UCSD-AML1 (cell line): ENCODE measurements at regions not wholly inside any gene's neighbourhood (a gene's known extent, or its start where the extent isn't known, plus 50 kb on each side); places are given as distances from the start of the nearest gene placed in this dataset.
"Not testable (repeated sequence)": the region's sequence is repeated elsewhere in the genome, so short reads cannot be mapped to it uniquely, and the experiment has no call there.

Experiments used
- DNase-seq: peaks from one replicate; lab custom pipeline; 2025; ENCODE audit not compliant: unreplicated experiment; lab: John Stamatoyannopoulos, UW

GRCh38 chr20:19834287-19834686, 76.2 kb downstream of the RIN2 start:
- no peak for DNase-seq

DNA sequence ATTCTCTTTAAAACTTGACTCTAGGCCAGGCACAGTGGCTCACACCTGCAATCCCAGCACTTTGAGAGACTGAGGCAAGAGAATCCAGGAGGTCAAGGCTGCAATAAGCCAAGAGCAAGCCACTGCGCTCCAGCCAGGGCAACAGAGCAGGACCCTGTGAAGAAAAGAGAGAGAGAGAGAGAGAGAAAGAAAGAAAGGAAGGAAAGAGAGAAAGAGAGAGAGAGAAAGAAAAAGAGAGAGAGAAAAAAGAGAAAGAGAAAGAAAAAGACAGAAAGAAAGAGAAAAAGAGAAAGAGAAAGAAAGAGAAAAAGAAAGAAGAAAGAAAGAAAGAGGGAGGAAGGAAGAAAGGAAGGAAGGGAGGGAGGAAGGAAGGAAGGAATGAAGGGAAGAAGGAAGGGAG, 76.7 kb downstream of the RIN2 start:
- DNase-seq, result no peak

- DNase-seq, result no peak
Measured at GRCh38 chr20:19835533-19836222, 77.6 kb downstream of the RIN2 start.

DNA sequence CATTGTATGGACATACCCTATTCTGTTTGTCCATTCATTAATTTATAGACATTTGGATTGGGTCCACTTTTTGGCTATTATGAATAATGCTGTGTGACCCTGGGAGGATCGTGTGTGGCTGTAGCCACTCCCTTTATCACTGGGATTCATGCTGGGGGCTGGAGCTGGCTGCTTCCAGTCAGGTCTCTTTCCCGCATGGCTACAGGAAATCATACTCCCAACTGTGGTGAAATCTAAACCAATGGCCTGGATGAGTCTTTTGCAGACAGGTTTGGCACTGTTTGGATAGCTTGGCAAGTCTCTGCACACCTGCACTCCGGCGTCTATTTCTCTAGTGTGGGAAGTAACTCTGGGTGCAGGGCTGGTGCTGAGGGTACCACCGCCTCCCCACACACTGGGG, 80.4 kb downstream of the RIN2 start:
- no peak for DNase-seq

DNA sequence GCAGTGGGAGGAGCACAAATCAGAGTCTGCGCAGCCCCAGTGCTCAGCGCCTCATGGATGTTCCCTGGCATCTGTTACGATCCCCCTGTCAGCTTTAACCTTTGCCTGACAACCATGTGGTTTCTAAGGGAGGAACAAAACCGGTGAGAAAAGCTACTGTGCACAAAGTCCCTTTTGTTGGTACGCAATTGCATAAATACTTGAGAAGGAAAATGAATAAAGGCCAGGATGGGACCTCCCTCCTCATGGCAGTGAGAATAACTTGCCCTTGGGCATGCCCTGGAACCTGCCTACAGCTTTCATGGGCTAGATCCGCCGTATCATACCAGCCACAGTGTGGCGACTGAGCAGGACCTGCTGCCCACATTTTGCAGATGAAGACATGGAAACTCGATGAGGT, 81.0 kb downstream of the RIN2 start:
- DNase-seq, result no peak

DNA sequence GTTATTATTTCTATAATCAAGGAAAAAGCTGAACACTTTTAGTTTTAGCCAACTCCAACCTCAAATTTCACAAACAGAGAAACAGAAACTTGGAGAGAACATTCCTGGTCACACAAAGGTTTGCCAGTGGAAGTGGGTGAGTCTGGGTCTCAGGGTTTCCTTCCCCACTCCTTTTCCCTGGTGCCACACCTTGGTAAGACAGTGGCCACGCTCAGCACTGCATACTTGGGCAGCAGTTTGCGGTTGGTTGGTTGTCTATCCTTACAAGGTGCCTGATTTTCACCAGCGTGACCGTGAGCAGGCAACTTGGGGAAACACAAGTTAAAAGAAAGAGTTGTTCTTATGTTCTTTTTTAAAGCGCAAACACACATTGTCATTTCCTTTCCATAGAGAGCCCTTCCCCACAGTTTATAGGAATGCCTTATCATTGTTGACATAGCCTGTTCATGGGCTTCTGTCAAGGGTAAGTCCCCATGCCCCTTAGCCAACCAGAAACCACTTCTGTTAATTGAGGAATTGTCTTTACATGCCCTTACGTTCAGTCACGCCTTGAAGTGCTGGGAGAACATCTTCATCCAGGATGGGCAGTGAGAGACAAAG, 82.2 kb downstream of the RIN2 start:
- DNase-seq, result no peak

DNA sequence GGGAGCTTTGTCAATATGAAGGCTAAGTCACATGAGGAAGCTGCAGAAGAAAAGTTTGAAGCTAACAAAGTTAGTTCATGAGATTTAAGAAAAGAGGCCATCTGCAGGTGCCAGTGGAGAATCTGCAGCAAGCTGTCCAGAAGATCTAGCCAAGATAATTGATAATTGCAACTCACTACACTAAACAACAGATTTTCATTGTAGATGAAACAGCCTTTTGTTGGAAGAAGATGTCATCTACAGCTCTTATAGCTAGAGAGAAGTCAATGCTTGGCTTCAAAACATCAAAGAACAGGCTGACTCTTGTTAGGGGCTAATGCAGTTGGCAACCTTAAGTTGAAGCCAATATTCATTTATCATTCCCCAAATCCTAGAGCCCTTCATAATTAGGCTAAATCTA, 83.7 kb downstream of the RIN2 start:
- no peak for DNase-seq

DNA sequence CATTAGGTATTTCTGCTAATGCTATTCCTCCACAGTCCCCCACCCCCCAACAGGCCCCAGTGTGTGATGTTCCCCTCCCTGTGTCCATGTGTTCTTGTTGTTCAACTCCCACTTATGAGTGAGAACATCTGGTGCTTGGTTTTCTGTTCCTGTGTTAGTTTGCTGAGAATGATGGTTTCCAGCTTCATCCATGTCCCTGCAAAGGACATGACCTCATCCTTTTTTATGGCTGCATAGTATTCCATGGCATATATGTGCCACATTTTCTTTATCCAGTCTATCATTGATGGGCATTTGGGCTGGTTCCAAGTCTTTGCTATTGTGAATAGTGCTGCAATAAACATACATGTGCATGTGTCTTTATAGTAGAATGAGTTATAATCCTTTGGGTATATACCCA, 86.8 kb downstream of the RIN2 start:
- not testable (repeated sequence) for DNase-seq

DNA sequence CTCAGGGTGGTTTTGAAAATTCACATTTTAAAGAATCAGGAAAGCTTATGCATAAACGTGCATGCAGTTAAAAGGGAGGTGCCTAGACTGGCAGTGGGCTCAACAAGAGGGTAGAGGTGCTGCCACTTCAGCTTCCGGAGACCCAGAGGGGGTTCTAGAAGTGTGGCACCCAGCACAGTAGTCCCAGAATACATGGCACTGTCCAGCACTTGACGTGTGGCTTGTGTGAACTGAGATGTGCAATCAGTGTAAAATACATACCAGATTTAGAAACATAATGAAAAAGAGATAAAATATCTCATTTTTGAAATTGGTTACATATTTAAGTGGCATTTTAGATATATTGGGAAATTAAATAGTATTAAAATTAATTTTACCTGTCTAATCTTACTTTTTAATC, 89.3 kb downstream of the RIN2 start:
- DNase-seq, result no peak

DNA sequence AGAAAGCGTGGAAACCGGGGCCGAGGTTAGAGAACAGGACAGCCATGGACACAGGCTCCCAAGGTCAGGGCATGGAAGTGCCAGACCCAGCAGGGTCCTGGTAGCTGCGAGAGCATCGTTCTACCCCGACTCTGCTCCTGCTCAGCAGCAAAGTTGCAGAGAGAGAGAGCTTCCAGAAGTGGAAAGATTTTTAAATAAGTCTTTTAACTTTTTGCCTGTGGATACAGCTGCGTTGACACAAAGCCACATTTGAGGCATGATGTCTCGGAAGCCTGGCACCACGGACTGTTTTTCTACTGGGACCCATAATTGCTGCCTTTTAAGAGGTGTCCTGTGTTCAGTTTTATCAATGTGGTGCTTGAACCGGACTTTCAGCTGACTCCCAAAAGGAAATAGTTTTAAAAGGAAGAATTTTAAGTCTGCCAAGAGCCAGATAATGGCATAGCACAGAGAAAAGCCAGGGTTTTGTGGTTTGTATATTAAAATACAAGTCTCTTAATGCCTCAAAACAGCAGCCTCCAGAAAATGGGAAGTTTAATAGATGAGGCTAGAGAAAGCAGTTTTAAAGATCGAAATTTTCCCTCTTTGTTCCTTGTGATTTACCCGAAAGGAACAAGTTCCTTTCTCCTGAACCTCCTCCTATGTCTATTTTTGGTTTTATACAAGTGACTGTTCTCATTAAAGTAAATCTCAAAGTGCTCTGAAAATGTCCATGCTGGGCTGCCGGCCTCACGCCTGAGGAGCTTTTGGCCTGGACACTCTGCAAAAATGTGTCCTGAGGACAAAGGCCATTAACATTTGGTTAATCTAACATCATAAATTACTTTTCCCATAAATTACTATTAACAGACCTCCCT, 91.5 kb downstream of the RIN2 start:
- no peak for DNase-seq

DNA sequence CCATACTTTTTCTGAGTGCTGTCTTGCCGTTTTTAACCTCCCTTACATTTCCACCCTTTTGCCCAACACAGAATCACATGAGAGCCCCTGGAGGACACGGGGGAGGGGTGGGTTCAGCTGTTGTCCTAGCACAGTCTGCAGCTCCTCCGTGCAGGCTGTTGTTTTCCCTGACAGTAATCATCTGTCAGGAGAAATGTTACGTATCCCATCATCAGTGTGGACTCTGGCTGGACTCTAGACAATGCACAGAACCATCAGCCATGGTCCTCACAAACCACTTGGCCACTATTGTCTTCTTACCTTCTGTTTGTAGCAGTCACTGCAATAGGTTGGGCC, 92.1 kb downstream of the RIN2 start:
- no peak for DNase-seq

GRCh38 chr20:19851861-19852260, 93.8 kb downstream of the RIN2 start:
- DNase-seq, result no peak

- DNase-seq, result no peak
Measured at GRCh38 chr20:19855416-19855815, 97.4 kb downstream of the RIN2 start.

GRCh38 chr20:19858466-19859371, 100.7 kb downstream of the RIN2 start:
- no peak for DNase-seq

GRCh38 chr20:19859444-19859843, 101.4 kb downstream of the RIN2 start:
- no peak for DNase-seq

- no peak for DNase-seq
Measured at GRCh38 chr20:19860737-19861136, 102.7 kb downstream of the RIN2 start.

- DNase-seq, result no peak
Measured at GRCh38 chr20:19861147-19861759, 103.2 kb downstream of the RIN2 start.

- no peak for DNase-seq
Measured at GRCh38 chr20:19864130-19864529, 106.1 kb downstream of the RIN2 start.

DNA sequence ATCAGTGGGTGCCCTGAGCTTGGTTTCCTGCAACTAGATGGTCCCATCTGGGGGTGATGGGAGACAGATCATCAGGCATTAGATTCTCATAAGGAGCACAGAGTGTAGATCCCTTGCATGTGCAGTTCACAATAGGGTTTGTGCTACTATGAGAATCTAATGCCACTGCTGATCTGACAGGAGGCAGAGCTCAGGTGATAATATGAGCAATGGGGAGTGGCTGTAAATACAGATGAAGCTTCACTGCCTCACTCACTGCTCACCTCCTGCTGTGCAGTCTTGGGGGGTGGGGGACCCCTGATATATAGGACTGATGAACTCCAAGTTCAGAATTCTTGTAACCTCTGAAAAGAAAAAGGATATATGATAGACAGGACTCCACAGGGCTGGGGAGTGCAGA, 108.0 kb downstream of the RIN2 start:
- DNase-seq, result no peak

DNA sequence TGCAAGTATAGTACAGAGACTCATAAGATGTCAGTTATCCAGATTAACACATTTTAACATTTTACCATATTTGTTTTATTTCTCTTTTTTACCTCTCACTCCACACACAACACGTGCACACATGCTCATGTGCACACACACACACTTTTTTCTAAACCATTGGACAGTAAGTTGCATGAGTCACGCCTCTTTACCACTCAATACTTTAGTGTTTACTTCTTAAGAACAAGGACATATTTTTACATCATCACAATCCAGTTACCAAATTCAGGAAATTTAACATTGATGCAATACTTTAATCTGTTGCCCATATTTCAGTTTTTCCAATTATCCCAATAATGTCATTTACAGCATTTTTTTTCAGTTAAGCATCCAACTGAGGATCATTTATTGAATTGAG, 109.0 kb downstream of the RIN2 start:
- DNase-seq, result no peak

GRCh38 chr20:19867940-19868371, 109.9 kb downstream of the RIN2 start:
- DNase-seq, result peak; percentile 66
